HG02852 (cell line): ENCODE measurements at regions not wholly inside any gene's neighbourhood (a gene's known extent, or its start where the extent isn't known, plus 50 kb on each side); places are given as distances from the start of the nearest gene placed in this dataset.
A peak's percentile ranks its signal among the peaks of the same experiment; 100 is the strongest.

ENCODE experiments used
- ATAC-seq: cut with Tn5 transposase; IDR thresholded peaks from one replicate; pipeline ENCODE4 v1.9.1; 2021; ENCODE audit warnings: mild to moderate bottlenecking, moderate library complexity; ENCODE audit not compliant: unreplicated experiment

DNA sequence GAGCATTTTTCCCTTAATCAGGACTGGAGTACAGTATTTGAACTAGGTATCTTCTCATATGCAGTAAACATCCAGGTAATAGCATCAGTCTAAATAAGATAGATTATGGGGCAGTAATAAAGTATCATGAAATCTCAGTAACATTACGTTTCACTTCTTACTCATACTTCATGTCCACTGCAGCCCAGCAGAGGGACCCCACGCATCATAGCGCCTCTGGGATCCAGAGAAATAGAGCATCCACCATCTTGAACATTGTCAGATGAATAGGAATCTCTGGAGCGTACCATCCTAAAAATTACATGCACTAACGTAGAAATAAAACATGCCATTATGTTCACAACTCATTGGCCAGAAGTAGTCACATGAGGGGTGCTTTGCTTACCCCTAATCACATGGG, 499.0 kb downstream of the CPS1 start:
- ATAC-seq: no peak

DNA sequence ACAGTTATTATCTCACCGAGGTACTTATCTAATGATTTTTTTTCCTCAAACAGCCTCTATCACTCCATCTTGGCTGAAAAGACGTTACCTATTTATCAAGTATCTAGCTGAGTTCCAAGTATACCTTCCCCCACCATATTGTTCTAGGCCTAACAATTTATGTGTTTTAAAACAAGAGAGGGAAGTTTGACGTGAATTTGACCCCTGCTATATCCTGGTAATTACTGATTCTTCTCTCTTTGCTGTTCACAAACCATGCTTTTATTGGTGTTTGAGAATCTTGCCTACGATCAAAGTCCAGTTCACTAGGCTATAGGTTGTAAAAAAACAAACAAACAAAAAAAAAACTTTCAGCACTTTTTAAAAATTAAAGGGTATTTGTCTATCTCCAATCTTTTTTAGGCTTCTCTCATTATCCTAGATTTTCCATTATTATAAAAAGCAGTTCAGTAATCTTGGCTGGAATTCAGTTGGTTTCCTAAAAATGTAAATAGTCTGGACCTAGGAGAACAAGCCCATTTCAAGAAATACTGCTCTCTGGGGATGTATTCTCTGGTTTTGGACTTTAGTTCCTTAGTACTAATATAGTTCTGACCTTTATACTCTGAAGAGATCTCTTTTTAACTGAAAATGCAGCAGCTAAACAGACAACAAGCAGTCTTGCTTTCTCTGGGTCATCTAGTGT, 505.4 kb downstream of the CPS1 start:
- ATAC-seq: no peak

DNA sequence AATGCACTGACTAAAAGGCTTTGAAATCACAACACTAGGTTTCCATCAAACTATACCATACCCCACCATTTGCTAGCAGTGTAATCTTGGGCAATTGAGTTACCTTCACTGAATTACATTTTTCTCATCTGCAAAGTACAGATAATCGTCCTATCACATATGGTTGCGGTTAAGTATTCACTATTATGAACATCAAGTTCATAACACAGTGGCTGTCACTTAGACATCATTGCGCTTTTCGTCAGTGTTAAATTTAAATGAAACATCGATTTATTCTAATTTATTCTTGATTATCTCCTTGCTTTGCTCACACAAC, 505.9 kb downstream of the CPS1 start:
- ATAC-seq: no peak

DNA sequence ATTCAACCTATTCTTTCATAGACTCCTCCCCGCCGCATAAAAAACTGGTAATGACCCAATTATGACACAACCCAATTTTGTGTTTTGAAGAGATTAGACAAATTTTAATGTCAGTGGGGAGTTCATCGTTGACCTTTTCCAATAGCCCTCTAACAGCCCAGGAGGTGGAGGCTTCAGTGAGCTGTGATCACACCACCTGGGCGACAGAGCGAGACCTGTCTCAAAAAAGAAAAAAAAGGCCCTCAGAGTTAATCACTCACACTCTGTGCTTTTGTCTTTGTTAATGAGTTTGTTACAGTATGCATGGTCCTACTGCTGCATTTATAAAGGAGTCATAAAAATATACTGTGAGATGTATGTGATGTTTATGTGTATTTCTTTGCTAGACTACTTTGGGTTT, 510.6 kb downstream of the CPS1 start:
- ATAC-seq: no peak

DNA sequence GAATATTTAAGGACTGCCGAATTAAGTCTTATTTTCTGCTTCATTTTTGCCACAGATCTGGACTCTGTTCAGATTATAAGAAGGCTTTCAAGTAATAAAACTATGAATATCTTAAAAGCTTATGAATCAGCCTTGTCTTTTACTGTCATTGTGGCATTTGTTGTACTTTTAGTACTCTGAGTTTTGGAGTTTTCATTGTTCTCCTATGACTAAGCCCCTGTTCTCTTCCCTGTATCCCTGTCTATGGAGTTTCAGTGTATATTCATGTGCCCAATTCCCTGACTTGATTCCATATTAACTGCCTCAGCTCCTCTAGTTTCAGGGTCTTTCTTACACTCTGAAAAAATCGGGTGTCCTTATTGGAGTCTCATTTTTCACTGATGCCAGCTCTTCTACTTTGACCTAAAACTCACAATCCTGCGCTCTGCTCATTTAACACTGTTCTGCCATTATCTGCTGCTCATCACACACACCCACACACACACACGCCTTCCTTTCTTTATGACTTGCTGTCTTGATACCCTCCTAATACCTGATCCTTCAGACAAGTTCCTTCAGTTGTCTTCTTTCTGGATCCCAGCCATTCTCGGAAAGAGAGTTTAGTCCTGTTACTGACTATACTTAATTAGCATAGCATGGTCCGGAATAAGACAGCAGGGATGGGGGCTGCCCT, 511.8 kb downstream of the CPS1 start:
- ATAC-seq: no peak

DNA sequence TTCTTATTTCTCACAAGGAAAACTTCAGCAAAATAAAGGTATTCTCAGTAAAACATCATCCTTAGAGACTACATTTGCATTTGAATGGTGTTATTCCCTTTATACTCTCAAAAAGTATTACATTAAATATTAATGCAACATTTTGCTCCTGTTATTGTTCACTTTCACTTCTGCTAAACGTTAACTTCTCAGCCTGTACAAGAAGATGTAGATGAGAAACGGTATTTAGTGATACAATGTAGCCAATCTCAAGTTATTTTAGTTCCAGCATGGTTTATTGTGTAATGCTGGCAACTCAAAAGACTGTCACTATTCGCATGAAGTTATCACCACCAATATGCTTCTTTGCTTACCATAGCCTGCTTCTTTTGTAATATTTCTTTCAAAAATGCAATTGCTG, 514.1 kb downstream of the CPS1 start:
- ATAC-seq: no peak

DNA sequence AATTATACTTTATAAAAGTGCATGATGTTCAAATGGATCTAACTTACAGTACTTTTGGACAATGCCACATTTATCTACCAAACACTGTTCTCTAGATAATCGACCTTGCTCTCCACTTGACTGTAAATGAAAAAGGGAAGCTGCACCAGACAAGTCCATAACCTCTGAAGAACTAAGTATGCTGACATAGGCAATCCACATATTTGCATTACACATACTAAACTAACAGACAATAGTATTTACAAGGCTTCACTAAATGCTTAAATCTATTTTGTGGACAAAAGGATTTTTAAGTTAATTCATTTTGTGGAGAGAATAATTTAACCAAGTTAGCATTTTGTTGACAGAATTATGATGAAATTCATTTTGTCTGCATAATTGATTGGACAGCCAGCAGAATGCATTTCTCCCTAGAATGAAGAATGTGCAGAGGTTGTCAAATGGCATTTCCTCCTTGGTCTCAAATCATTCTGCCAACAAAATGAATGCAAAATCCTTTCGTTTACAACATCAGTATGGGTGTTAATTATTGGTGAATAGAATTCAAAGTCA, 520.9 kb downstream of the CPS1 start:
- ATAC-seq: no peak

DNA sequence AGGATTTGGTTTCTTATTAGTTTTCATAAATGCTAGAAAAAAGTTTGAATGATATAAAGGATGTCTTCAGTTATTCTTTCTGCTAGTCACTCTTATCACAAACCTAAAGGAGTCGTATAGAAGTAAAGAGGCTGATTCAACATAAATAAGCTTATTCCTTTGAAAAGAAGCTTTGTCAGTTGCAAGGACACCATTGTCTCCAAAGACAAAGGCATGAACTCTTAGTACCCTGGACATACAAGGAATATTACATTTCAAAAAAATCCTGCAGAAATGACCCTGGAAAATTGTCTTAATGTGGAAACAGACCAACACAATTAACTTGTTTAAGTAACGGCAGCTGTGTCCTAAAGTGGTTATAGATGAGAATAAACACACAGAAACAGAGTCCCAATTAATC, 528.0 kb downstream of the CPS1 start:
- no peak for ATAC-seq

DNA sequence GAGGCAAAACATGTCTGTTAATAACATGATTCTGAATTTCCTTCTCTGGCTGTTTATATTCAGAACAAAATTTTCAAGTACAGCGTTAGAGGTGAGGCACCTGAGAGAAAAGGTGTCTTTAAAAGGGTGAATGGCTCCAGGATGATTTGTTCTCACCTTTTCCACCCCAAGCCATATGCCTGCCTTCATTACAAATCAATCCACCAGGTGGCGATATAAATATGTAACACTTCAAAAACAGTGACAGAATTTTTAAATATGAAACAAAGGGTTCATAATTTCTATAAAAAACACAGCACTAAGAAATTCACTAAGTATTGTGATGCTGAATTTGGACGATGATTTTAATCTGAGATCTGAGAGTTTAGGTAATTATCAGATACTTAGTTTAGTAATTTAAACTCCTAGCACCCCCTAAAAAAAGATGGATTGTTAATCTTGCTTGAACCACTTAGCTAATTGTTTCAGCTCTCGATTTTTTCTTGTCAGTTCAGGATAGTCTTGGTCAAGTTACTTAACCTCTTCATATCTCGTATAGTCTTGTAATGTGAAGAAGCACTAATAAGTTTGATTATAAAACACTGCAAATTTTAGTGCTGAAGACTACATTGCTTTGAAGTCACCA, 528.8 kb downstream of the CPS1 start:
- peak; percentile 64 for ATAC-seq

DNA sequence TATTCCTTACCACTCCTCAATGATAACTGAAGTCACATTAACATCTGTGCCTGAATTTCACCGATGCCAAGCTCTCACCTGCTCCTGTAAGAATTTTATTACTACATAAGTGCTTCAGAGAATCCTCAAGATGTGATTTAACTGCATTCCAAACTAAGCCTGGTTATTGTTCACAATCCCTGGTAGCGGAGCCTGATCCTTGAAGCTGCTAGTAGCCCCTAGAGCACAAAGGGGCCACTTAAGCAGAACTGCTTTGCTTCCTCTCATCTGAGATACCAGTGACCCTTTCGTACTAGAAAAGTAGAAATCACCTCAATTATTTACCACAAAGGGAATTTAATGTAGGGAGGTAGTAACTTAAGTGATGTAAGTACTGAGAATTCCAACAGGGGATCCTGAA, 529.6 kb downstream of the CPS1 start:
- ATAC-seq: no peak

DNA sequence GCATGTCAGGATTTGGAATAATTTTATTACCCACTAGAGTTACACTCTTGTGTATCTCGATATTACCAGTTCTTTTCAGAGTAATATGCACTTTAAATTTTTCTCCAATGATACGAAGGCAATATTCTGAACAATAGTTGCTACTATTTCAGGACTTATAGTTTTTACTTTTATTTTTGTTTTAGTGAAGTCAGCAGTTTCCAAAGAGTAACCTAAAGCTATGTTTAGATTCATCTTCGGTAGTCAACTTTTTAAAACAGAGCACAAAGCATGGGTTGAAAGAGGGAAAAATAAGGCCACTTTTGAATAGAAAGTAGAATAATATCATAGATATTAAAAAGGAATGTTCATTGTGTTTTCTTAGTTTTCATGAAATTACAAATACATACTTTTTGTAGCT, 532.7 kb downstream of the CPS1 start:
- no peak for ATAC-seq

DNA sequence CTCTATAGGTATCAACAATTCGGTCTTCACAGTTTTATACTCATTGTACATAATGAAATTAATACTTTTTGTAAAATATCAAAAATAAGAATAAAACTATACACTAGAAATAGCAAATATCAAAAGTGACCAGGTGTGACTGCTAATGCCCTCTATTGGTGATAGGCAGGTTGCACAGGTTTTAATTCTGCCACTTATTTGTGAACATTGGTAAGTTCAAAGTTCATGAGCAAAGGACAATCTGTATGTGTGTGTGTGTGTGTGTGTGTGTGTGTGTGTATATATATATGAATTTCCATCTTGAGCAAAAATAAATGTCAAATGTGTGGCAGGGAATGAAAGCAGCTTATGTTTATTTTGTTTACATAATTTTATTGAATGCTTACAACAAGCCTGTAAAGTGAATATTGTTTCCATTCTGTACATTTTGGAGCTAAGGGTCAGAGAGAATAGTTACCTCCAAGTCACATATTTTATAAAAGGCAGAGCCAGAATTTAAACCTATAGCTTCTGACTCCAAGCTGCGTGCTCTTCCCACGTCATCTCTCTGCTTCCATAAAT, 537.4 kb downstream of the CPS1 start:
- no peak for ATAC-seq

DNA sequence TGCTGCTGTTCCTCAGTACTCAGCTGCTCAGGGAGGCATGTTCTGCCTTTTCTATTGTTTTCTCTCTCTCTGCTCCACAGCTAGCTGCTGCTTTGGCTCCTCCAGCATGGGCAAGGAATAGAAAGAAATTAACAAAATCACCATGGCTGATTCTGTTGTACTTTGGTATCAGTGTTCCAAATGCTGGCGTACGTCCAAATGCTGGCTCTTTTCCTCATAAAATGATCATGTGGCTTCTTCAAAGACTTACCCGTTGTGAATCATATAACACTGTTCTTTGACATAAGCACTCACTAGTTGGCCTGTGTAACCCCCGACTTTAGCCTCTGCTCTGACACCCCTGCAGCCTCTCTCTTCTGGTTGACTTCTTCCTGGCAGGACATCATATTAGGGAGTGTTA, 547.6 kb downstream of the CPS1 start:
- no peak for ATAC-seq

DNA sequence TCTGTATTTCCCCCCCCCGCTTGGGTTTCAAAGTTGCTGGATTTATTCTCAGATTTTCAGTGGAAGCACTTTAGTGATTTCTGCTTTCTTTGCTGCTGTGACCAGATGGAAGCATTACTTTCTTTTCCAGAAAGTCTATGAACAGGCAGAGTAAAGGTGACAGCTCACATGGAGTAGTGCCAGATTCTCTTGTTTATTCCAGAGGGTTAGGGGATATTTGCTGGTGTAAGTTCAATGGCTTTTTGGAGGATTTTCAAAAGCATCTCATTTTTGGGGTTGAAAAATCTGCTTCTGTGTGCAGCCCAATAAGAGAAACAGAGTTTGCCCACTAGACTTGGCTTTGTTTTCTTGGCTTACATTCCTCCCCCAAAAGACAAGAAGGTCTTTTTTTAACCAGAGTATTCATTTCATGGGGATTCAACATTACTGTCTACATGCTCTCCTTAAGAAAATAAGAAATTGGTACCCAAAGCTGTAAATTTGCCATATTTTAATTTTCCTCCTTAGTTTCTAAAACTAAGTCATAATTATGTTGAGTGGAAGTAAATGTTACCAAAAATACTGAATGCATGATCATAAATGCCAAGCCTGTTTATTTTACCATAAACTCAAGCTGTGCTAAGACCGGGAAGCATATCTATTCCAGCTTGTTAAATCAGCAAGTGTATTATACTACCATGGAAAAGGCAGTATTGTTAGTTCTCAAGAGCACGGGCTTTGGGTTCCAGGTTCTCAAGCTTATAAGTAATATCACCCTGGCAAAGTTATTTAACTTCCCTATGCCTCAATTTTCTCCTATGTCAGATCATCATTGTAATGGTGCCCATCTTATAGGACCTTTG, 557.2 kb downstream of the CPS1 start:
- no peak for ATAC-seq

DNA sequence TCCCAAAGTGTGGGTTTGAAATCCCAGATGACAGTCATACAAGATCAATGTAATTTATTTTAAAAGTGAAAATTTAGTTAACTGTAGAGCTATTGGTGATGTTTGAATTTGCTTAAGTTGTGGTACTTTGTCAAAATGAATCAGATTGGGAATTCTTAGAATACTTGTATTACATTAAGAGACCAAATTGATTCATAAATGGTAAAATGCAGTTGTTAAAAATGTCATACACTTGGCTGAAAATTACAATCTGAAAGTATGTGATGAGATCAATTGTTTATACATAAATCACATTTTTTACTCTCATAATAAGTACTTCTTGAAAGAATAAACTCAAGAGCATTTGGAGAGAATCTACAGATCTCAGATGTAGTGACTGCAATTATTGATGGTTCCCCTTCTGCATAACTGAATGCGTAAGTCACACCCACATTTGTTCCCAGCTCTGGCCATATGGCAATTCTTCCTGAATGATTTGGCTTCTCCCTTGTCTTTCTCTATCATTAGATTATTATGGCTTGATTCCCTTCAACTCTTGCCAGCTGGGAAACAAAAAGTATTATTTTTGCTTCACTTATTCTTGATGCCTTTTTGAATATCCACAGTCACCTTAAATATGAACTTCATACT, 558.5 kb downstream of the CPS1 start:
- ATAC-seq: no peak

DNA sequence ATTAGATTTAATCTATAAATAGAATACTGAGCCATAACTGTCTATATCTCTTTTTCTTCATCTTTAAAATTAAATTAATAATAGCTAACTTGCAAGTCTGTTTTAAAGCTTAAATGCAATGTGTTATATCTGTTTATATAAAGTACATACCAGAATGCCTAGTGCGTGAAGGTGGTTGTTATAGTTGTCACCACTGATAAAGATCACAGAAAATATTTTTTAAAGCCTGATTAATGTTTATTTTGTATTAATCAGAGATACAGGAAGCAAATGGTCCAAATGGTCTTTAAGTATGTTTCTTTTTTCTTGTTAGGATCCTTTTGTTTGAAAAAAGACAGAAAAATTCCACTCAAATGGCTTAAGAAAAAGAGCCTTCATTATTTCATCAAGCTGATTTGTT, 560.6 kb downstream of the CPS1 start:
- ATAC-seq: no peak

DNA sequence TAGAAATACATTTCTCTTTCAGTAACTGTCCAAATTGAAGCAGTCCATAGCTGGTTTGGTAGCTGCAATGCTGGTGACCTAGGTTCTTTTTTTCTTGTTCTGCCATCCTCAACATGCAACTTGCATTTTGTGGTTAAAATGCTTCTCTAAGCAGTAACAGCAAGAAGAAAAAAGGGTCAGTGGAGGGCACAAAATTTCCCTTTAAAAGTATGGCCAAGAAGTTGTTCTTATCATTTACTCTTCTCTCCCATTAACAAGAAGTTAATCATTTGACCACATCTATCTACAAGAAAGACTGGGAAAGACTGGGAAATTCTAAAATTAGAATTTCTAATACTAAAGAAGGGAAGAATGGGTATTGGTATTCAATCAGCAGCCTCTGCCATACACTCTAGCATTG, 569.9 kb downstream of the CPS1 start:
- ATAC-seq: no peak

DNA sequence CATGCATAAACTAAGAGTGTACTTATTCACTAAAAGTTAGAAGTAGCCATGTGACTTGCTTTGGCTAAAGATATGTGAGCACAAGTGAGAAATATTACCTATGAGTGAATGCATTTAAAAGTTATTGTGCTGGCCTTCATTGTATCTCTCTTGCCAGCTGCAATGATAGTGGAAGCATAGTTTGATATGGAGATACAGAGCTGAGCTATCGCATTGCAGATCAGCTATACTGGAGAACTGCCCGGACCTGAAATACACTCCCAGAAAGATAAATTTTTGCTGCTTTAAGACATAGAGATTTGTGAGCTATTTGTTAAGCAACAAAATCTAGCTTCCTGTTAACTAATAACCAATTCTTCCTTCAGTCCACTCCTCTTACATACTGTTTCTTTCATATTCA, 571.1 kb downstream of the CPS1 start:
- no peak for ATAC-seq

DNA sequence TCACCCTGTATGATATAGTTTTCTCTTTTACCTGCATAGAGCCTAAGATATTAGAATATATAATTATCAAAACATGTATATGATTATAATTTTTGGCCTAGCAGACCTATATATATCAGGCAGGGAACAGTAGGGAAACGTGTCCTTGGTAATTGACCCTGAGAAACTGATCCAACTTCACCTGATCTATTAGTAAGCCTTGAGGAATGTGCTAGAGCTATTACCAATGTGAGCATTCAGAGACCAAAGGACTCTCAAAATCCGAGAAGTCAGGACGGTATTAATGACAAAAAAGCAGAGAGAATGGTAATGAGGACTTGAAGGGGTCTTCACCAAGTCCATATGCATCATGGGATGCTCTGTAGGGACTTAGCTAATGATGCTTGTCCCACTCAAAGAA, 571.9 kb downstream of the CPS1 start:
- no peak for ATAC-seq

DNA sequence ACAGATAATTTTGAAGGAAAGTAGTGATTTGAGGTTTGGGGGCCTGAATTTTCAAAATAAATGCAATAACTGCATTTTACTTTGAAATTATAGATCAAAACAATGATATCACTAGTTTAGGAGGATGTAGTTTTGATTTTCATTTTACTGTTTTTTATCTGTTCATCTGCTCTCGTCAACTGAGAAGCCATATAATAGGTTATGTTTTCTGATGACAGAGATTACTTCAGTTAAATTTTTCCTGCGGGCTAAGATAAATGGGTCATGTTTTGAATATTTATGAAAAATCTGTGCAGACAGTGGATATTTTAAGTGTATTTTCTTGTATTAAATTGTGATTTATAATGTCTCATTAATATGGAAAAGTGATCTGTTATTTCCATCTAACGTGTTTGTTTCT, 573.4 kb downstream of the CPS1 start:
- ATAC-seq: no peak

DNA sequence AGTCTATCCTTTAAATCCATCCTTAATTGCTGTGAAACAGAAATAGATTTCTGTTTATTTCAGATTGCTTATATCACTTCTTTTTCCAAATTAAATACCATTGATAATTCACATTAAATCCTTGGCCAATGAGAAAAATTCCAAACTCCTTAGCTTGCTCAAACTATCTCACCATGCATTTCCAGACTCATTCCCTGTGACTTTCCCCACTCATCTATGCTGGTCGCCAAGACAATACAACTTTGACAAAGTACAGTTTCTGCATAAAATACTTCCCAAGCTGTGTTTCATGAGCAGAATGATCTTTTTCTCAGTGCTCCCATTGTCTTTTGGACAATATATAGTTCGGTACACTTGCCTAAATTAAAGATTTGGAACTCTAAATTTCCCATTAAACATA, 575.6 kb downstream of the CPS1 start:
- no peak for ATAC-seq
